Psoas muscle (tissue), 7 donors: ENCODE measurements at regions not wholly inside any gene's neighbourhood (a gene's known extent, or its start where the extent isn't known, plus 50 kb on each side); places are given as distances from the start of the nearest gene placed in this dataset.

Source experiments
- ATAC-seq, 4 donors: fragments of 200-7000 bp; cut with Tn5 transposase; one replicate each; pipeline ENCODE4 v1.9.1; 2020; ENCODE audit warnings: moderate library complexity in 3 of 4, mild to moderate bottlenecking in 2 of 4
- DNase-seq, 2 donors: peaks; one replicate each; pipeline ENCODE4 v3.0.0-alpha.2; 2020
- H3K27ac ChIP-seq: fragments of 200-600 bp; one replicate; pipeline ENCODE4 v1.8.0; 2022
- H3K27me3 ChIP-seq, 3 donors: fragments of 200-600 bp in 1 of 3; one replicate each; pipeline versions ENCODE4 v1.6.1 to v1.8.0; 2013 to 2022; ENCODE audit warnings: low read length in 2 of 3, mild to moderate bottlenecking in 2 of 3, moderate library complexity in 1 of 3; ENCODE audit not compliant: insufficient read depth in 3 of 3
- H3K36me3 ChIP-seq, 2 donors: fragments of 200-600 bp in 1 of 2; one replicate each; pipeline versions ENCODE4 v1.6.1 to v1.8.0; 2013 to 2022; ENCODE audit warnings: low read depth in 1 of 2, mild to moderate bottlenecking in 1 of 2, moderate library complexity in 1 of 2; ENCODE audit not compliant: insufficient read depth in 1 of 2
- H3K4me1 ChIP-seq: fragments of 200-600 bp; one replicate; pipeline ENCODE4 v1.8.0; 2022
- H3K4me3 ChIP-seq: fragments of 200-600 bp; one replicate; pipeline ENCODE4 v1.8.0; 2022; ENCODE audit warnings: mild to moderate bottlenecking
- H3K9me3 ChIP-seq: fragments of 200-600 bp; one replicate; pipeline ENCODE4 v1.8.0; 2022
- WGBS, 3 donors: extraction: QIAGEN DNeasy Blood & Tissue Kit; methylation state at CpG; one replicate each; pipeline versions ENCODE4 v1.1.6 to v1.1.7; 2013; 5-methylcytosine and 5-hydroxymethylcytosine counted together
- intact Hi-C, 2 donors: fragments of 100-400 bp; cut with DNase I; formaldehyde crosslinking; loops; one replicate each; pipeline versions ENCODE4 v1.11.0 to v1.14.2; 2022
- TF ChIP-seq, protein P1 (sequence below): fragments of 200-600 bp; IDR thresholded peaks from one replicate; pipeline ENCODE4 v1.8.0; 2022; ENCODE audit warnings: antibody characterized with exemption
- donor health status: healthy with polysubstance abuse.
- donor health status: DM: no; HTN: no; CAD: no; lungs with moderate emphysema.
- donor health status: Bipolar disorder and iron deficiency.
- donor health status: healthy.
- donor health status: DM: yes; HTN: yes; CAD: no.
- donor health status: DM: no; HTN: no; CAD: no.
- donor health status: DM: yes; HTN: yes; CAD: no.

DNA sequence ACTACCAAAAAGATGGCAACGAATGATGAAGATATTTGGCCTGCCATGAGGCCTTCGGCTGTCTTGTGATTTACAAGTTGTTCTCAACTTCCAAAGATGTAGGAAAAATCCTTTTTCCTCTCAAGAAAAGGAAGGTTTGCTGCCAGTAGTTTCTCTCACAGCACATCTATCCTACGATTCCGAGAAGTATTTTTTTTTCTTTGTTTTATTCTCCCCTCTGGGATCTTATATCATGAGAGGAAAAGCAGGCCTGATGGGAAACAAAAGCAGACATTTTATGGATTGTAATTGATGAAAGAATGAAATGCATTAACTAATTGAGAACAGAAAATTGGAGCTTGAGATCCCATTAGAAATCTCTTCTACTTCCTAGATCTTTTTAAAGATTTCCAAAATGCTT lies 1197.9 kb upstream of the SEL1L start:
- Histone ChIP-seq H3K36me3 (no peaks in the 10 kb centered on the region), H3K27me3 (no peaks in the 10 kb centered on the region), H3K9me3 (no peaks in the 10 kb centered on the region), H3K4me1 (no peaks in the 10 kb centered on the region), H3K4me3 (no peak overlapping the region), H3K27ac (no peak overlapping the region)
- ATAC-seq (no peak), DNase-seq (no peak)
- intact Hi-C loops = no loop called here
- WGBS, 3 donors = 68 to 72% (median 70%) methylated on average over 4 of the region's 4 CpGs
- TF ChIP-seq, protein P1, sequence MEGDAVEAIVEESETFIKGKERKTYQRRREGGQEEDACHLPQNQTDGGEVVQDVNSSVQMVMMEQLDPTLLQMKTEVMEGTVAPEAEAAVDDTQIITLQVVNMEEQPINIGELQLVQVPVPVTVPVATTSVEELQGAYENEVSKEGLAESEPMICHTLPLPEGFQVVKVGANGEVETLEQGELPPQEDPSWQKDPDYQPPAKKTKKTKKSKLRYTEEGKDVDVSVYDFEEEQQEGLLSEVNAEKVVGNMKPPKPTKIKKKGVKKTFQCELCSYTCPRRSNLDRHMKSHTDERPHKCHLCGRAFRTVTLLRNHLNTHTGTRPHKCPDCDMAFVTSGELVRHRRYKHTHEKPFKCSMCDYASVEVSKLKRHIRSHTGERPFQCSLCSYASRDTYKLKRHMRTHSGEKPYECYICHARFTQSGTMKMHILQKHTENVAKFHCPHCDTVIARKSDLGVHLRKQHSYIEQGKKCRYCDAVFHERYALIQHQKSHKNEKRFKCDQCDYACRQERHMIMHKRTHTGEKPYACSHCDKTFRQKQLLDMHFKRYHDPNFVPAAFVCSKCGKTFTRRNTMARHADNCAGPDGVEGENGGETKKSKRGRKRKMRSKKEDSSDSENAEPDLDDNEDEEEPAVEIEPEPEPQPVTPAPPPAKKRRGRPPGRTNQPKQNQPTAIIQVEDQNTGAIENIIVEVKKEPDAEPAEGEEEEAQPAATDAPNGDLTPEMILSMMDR = no peak

DNA sequence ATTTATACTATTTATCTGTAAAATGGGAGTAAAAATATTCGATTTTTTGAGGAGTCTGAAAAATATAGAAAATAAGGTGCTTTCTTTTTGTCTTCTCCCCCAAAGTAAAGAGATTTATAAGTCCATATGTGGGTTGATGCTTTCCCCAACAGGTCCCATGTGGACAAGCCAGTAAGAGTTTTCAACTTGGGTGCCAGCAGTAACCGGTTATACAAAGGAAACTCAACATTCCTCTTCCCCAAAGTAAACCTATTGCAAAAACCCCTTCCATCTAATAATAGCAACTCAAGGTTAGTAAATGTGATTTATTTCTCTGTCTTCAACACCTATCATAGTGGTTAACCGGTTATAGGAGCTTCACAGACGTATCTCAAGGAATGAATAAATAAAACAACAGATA lies 1206.9 kb upstream of the SEL1L start:
- WGBS, 3 donors = 52 to 55% (median 55%) methylated on average over 4 of the region's 4 CpGs
- H3K36me3 ChIP-seq = no peaks in the 10 kb centered on the region
- H3K4me1 ChIP-seq = no peaks in the 10 kb centered on the region
- no peak overlapping the region for H3K4me3 ChIP-seq
- ATAC-seq (no peak), DNase-seq (no peak)
- H3K27me3 ChIP-seq = no peaks in the 10 kb centered on the region
- no peaks in the 10 kb centered on the region for H3K9me3 ChIP-seq
- intact Hi-C loops = no loop called here
- TF ChIP-seq, protein P1 = no peak
- no peak overlapping the region for H3K27ac ChIP-seq

GRCh38 chr14:82755476-82755875 lies 1221.8 kb upstream of the SEL1L start:
- Histone ChIP-seq H3K27ac (no peak overlapping the region), H3K36me3 (no peaks in the 10 kb centered on the region), H3K9me3 (no peaks in the 10 kb centered on the region), H3K4me1 (no peaks in the 10 kb centered on the region), H3K27me3 (no peaks in the 10 kb centered on the region), H3K4me3 (no peak overlapping the region)
- 68 to 83% (median 73%) methylated on average over 3 of the region's 3 CpGs for WGBS, 3 donors
- ATAC-seq (no peak), DNase-seq (no peak)
- TF ChIP-seq, protein P1 = no peak
- intact Hi-C loops = no loop called here

GRCh38 chr14:82755923-82756322 lies 1222.3 kb upstream of the SEL1L start:
- Histone ChIP-seq H3K9me3 (no peaks in the 10 kb centered on the region), H3K27ac (no peak overlapping the region), H3K4me3 (no peak overlapping the region), H3K36me3 (no peaks in the 10 kb centered on the region), H3K27me3 (no peaks in the 10 kb centered on the region), H3K4me1 (no peaks in the 10 kb centered on the region)
- no peak for ATAC-seq
- TF ChIP-seq, protein P1 = no peak
- no peak for DNase-seq
- intact Hi-C loops = no loop called here
- 15 to 51% (median 26%) methylated on average over 1 of the region's 1 CpG for WGBS, 3 donors

DNA sequence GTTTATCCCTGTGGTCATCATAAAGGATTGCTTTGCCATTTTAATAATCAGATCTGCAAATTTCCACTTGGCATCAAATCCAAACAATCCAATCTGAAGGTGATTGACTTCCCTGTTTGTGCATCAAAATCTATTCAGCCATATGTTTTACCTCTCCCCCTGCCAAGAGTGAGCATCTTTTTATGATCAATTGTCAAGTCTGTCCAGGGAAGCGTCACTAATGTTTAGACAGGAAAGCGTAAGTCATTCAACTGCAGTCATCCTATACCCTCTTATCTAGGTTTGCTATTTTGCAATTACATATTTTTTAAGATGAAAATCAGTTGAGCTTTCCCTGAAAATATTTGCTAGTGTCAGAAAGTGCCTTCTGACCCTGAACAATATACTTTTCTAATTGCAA lies 1224.1 kb upstream of the SEL1L start:
- H3K27me3 ChIP-seq = no peaks in the 10 kb centered on the region
- no peak overlapping the region for H3K27ac ChIP-seq
- H3K36me3 ChIP-seq = no peaks in the 10 kb centered on the region
- H3K4me3 ChIP-seq = no peak overlapping the region
- H3K9me3 ChIP-seq = no peaks in the 10 kb centered on the region
- WGBS, 3 donors = 75 to 82% (median 81%) methylated on average over 2 of the region's 2 CpGs
- TF ChIP-seq, protein P1 = no peak
- intact Hi-C loops = no loop called here
- ATAC-seq (no peak), DNase-seq (no peak)
- H3K4me1 ChIP-seq = no peaks in the 10 kb centered on the region
